LNCaP clone FGC (cell line): ENCODE measurements at regions not wholly inside any gene's neighbourhood (a gene's known extent, or its start where the extent isn't known, plus 50 kb on each side); places are given as distances from the start of the nearest gene placed in this dataset.
"Not testable (repeated sequence)": the region's sequence is repeated elsewhere in the genome, so short reads cannot be mapped to it uniquely, and the experiment has no call there.

ENCODE experiments used
- DNase-seq: peaks from one replicate; pipeline ENCODE4 v3.0.0-alpha.2; 2011; ENCODE audit warnings: low read depth
- H3K4me3 ChIP-seq: 2 replicates; pipeline ENCODE4 v1.5.1; 2011; ENCODE audit warnings: mild to moderate bottlenecking, low read depth, low read length, control low read depth
- TF ChIP-seq, protein P1 (sequence below): IDR thresholded peaks from 2 replicates; pipeline ENCODE4 v1.5.1; 2012; ENCODE audit warnings: mild to moderate bottlenecking; ENCODE audit not compliant: control insufficient read depth, insufficient read depth; ENCODE audit errors: extremely low read depth

DNA sequence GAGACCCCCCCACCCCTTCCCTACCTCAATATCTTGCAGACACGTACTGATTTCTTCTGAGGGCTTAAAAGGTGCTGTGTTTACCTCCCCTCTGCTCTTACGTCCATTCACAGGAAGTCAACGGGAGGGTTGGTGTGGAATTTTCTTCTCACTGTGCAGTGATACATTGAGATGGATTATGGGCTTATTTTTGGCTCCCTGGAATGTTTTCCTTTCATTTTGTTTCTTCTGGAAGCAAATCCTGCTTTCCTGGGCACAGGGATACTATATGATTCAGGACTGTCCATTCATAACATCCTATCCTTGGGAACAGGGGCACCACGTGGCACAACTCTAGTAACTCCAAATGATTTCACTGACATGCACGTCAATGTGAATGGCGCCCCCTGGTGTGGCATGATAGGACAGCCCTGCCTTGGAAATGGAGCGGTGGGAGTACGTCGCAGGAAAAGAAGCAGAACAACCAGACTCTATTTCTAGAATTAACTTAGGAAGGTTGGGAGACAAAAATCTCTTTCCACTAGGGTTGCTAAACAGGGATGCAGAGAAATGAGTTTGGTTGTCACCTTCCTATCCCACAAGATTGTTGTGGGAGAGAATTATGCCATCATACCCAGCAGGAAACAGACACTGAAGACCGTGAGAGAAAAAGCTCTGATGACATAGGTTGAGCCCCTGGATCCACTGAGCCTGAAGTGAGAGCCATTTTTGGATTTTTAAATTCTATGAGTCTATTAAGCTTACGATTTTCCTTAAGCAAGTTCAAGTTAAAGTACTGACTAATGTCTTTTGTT lies 146.5 kb upstream of the RAG2 start:
- peak; percentile 33 for DNase-seq
- H3K4me3 ChIP-seq, result no peak overlapping the region
- TF ChIP-seq, protein P1, sequence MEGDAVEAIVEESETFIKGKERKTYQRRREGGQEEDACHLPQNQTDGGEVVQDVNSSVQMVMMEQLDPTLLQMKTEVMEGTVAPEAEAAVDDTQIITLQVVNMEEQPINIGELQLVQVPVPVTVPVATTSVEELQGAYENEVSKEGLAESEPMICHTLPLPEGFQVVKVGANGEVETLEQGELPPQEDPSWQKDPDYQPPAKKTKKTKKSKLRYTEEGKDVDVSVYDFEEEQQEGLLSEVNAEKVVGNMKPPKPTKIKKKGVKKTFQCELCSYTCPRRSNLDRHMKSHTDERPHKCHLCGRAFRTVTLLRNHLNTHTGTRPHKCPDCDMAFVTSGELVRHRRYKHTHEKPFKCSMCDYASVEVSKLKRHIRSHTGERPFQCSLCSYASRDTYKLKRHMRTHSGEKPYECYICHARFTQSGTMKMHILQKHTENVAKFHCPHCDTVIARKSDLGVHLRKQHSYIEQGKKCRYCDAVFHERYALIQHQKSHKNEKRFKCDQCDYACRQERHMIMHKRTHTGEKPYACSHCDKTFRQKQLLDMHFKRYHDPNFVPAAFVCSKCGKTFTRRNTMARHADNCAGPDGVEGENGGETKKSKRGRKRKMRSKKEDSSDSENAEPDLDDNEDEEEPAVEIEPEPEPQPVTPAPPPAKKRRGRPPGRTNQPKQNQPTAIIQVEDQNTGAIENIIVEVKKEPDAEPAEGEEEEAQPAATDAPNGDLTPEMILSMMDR, result peak; percentile 91

DNA sequence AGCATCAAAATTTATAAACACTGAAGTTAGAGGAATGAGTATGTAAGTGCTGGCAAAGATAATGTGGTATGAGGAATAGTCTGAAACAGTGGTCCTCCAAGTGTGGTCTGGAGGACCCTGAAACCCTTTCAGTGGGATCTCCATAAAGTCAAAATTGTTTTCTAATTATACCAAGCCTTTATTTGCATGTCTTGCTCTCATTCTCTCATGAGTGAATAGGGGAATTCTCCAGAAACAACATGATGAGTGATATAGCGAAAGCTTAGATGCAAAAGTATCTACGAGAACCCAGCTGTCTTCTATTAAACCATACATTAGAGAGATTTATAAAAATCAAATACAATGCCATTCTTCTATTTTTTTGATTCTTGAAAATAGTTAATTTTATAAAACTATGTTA lies 145.0 kb upstream of the RAG2 start:
- no peak overlapping the region for H3K4me3 ChIP-seq
- no peak for DNase-seq
- TF ChIP-seq, protein P1, result no peak

DNA sequence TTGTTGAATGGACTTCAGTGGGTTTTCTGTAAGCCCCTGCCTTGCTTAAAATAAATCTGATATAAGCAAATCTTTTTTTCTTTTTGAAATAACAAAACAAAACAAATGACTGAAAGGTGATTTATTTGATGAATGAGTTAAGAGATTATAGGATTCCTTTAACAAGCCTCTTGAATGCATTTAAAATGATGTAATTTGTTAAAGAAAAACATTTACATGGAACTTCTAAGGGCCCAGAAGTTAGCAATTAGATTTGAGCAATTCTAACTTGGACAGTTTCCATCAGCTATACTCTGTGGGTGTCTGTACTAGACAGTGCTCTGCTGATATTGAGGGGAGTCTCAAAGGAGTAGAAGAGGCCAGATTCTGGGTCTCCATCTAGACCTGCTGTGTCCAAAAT lies 143.5 kb upstream of the RAG2 start:
- DNase-seq, result no peak
- TF ChIP-seq, protein P1, result no peak
- no peak overlapping the region for H3K4me3 ChIP-seq

DNA sequence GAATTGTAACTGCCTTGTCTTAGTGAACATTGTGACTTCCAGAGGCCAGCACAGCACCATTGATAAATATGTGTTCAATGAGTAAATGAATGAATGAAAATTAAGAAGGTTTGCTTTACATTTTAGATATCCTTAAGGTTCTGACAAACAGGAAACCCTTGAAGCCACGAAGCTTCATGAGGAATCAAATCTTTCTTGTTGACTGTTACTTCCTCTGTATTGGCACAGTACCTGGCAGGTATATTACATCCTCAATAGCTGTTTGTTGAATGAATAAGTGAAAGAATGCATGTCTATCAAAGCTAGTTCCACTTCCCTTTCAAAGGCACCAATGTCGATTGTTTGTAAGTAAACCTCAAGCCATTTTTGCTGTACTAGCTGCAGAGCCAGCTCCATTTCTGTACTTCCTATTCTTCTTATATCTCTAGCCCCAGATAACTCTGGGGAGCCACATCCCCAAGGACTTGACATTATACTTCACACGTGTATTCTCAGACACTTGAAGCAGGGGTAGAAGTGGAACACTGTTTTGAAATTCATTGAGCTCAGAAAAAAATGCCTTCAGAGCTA lies 140.3 kb upstream of the RAG2 start:
- no peak overlapping the region for H3K4me3 ChIP-seq
- TF ChIP-seq, protein P1, result no peak
- no peak for DNase-seq

DNA sequence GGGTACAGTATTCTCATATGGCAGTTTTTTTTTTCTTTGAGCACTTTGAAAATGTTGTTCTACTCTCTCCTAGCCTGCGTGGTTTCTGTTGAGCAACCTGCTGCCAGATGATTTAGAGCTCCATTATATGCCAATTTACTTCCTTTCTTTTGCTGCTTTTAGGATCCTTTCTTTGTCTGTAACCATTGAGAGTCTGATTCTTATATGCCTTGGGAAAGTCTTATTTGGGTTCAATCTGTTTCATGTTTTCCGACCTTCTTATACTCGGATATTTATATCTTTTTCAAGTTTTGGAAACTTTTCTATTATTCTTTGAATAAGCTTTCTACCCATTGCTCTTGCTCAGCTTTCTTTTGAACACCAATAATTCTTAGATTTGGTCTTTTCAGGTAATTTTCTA lies 138.1 kb upstream of the RAG2 start:
- H3K4me3 ChIP-seq, result no peak overlapping the region
- DNase-seq, result no peak
- TF ChIP-seq, protein P1, result no peak

DNA sequence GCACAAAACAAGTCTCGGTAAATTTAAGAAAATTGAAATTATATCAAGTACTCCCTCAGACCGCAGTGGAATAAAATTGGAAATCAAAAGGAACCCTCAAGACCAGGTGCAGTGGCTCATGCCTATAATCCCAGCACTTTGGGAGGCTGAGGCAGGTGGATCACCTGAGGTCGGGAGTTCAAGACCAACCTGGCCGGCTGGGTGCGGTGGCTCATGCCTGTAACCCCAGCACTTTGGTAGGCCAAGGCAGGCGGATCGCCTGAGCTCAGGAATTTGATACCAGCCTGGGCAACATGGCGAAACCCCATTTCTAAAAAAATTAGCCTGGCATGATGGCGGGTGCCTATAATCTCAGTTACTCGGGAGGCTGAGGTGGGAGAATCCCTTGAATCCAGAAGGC lies 135.7 kb upstream of the RAG2 start:
- DNase-seq, H3K4me3 ChIP-seq: not testable (repeated sequence)

DNA sequence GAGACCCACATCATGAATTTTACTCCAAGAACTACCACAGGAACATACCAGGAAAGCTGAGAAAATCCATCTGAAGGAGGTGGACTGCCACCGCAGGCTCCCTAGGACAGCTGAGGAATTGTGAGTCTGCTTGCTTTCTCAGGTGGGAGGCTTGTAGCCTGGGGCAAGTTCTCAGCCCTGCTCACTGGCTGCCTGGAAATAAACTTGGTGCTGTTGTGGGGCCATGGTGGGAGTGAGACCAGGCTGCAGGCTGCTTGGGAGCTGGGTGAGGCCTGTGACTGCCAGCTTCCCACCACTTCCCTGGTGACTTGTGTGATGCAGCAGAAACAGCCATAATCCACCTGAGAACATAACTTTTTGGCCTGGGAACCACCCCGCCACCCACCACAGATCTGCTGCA lies 132.7 kb upstream of the RAG2 start:
- no peak overlapping the region for H3K4me3 ChIP-seq
- no peak for DNase-seq
- TF ChIP-seq, protein P1, result no peak
